Esophagus muscularis mucosa (tissue), 3 donors: ENCODE measurements at regions not wholly inside any gene's neighbourhood (a gene's known extent, or its start where the extent isn't known, plus 50 kb on each side); places are given as distances from the start of the nearest gene placed in this dataset.
"Not testable (repeated sequence)": the region's sequence is repeated elsewhere in the genome, so short reads cannot be mapped to it uniquely, and the experiment has no call there.

Experiments
- CTCF ChIP-seq, 3 experiments: fragments of 200-600 bp in 2 of 3; fragments of 450-650 bp in 1 of 3; sonication (generic) in 2 of 3; IDR thresholded peaks; one replicate each; pipeline ENCODE4 v1.5.1; 2017 to 2019; ENCODE audit warnings: antibody characterized with exemption in 3 of 3, mild to moderate bottlenecking in 2 of 3, moderate library complexity in 1 of 3
- POLR2A ChIP-seq: fragments of 450-650 bp; IDR thresholded peaks from one replicate; pipeline ENCODE4 v1.6.1; 2017; ENCODE audit warnings: antibody characterized with exemption, moderate library complexity, mild to moderate bottlenecking, low read depth

- not testable (repeated sequence) for TF ChIP-seq CTCF (IDR thresholded peaks at IDR 0.05); POLR2A
Observed at GRCh38 chr9:41777536-41777935, 351.7 kb downstream of the CNTNAP3B start.
